GM12878 (cell line): ENCODE measurements at regions not wholly inside any gene's neighbourhood (a gene's known extent, or its start where the extent isn't known, plus 50 kb on each side); places are given as distances from the start of the nearest gene placed in this dataset.

Experiments
- ATAC-seq: fragments of 200-7000 bp; cut with Tn5 transposase; 3 replicates; pipeline ENCODE4 v1.9.1; 2020; ENCODE audit warnings: mild to moderate bottlenecking, moderate library complexity
- BruUV-seq: library from RNA; stranded (reverse); fragments of 400-500 nt; replicated peaks from 2 replicates; lab custom pipeline; 2021; lab: Mats Ljungman, UMichigan
- CTCF ChIA-PET: fragments of 300-600 bp; sonication (Branson Sonifier 250); formaldehyde crosslinking; extraction: SDS; loops from one replicate; lab custom pipeline; 2021; ENCODE audit warnings: inconsistent platforms; lab: Yijun Ruan, JAX
- POLR2A ChIA-PET: fragments of 350-600 bp; formaldehyde crosslinking; extraction: SDS; loops from one replicate; lab custom pipeline; 2021; ENCODE audit warnings: inconsistent platforms; lab: Charles Lee
- RAD21 ChIA-PET: fragments of 300-600 bp; sonication (Branson Sonifier 250); formaldehyde crosslinking; loops from one replicate; lab custom pipeline; 2023; ENCODE audit warnings: antibody characterized with exemption; ENCODE audit not compliant: unreplicated experiment; lab: Charles Lee
- SMC1A ChIA-PET: fragments of 300-600 bp; sonication (Branson Sonifier 250); formaldehyde crosslinking; loops from one replicate; lab custom pipeline; 2023; ENCODE audit not compliant: unreplicated experiment, uncharacterized antibody; lab: Charles Lee
- DNase-seq: peaks from one replicate; pipeline ENCODE4 v3.0.0-alpha.2; 2011; ENCODE audit warnings: low read depth, low spot score
- FAIRE-seq: peaks from 3 replicates; lab custom pipeline; 2011; peaks lifted over from hg19 to GRCh38; lab: Jason Lieb, UNC
- H2AFZ ChIP-seq: 2 replicates; pipeline ENCODE4 v1.6.0; 2011; ENCODE audit warnings: low read depth, low read length, control low read depth; ENCODE audit not compliant: control insufficient read depth
- H3K27ac ChIP-seq: 2 replicates; pipeline ENCODE4 v1.5.1; 2011; ENCODE audit warnings: control low read depth; ENCODE audit not compliant: control insufficient read depth, insufficient read depth
- H3K27me3 ChIP-seq, 2 experiments: replicated peaks in 1 of 2; 2 replicates each; pipeline versions ENCODE4 v1.6.0 to v1.6.1; 2011; ENCODE audit warnings: low read length in 1 of 2; ENCODE audit not compliant: control insufficient read depth in 2 of 2, insufficient read depth in 2 of 2
- H3K36me3 ChIP-seq, 2 experiments: 2 replicates each; pipeline ENCODE4 v1.5.1; 2011; ENCODE audit warnings: low read length in 1 of 2; ENCODE audit not compliant: control insufficient read depth in 2 of 2, insufficient read depth in 2 of 2
- H3K4me1 ChIP-seq: 2 replicates; pipeline ENCODE4 v1.6.1; 2011; ENCODE audit warnings: mild to moderate bottlenecking, low read length, moderate library complexity, mixed read lengths; ENCODE audit not compliant: control insufficient read depth, insufficient read depth
- H3K4me2 ChIP-seq: 2 replicates; pipeline ENCODE4 v1.6.0; 2011; ENCODE audit warnings: control low read depth; ENCODE audit not compliant: control insufficient read depth, insufficient read depth
- H3K4me3 ChIP-seq: fragments of 200-600 bp; sonication (generic); 2 replicates; pipeline ENCODE4 v1.5.1; 2016
- H3K79me2 ChIP-seq: 2 replicates; pipeline ENCODE4 v1.6.0; 2011; ENCODE audit warnings: low read length; ENCODE audit not compliant: control insufficient read depth, insufficient read depth
- H3K9ac ChIP-seq: 2 replicates; pipeline ENCODE4 v1.8.0; 2011; ENCODE audit warnings: low read length, control low read depth, mixed read lengths; ENCODE audit not compliant: control insufficient read depth, insufficient read depth
- H3K9me3 ChIP-seq: replicated peaks from 3 replicates; pipeline ENCODE4 v1.5.1; 2011; ENCODE audit warnings: mild to moderate bottlenecking, low read length; ENCODE audit not compliant: control insufficient read depth, insufficient read depth
- H4K20me1 ChIP-seq: 2 replicates; pipeline ENCODE4 v1.6.0; 2011; ENCODE audit not compliant: control insufficient read depth, insufficient read depth
- CHD2 ChIP-seq: IDR thresholded peaks from 2 replicates; pipeline ENCODE4 v1.6.1; 2011; ENCODE audit warnings: low read depth, low read length, improper control_type of control experiment, borderline replicate concordance
- HDAC2 ChIP-seq: fragments of 200-600 bp; sonication (generic); IDR thresholded peaks from 2 replicates; pipeline ENCODE4 v1.6.1; 2017
- IKZF1 ChIP-seq: fragments of 450-650 bp; conservative IDR thresholded peaks from 2 replicates; pipeline ENCODE4 v1.6.1; 2017; ENCODE audit warnings: antibody characterized with exemption, mild to moderate bottlenecking
- MTA2 ChIP-seq: fragments of 450-650 bp; IDR thresholded peaks from 2 replicates; pipeline ENCODE4 v1.6.1; 2016; ENCODE audit warnings: low read depth, mild to moderate bottlenecking, moderate library complexity
- NFYA ChIP-seq: IDR thresholded peaks from 2 replicates; pipeline ENCODE4 v1.6.1; 2011; ENCODE audit warnings: low read depth, mild to moderate bottlenecking, low read length, improper control_type of control experiment, borderline replicate concordance
- NKRF ChIP-seq: fragments of 450-650 bp; conservative IDR thresholded peaks from 2 replicates; pipeline ENCODE4 v1.6.1; 2017; ENCODE audit warnings: mild to moderate bottlenecking, moderate library complexity
- NR2C2 ChIP-seq: IDR thresholded peaks from 2 replicates; pipeline ENCODE4 v1.6.1; 2011; ENCODE audit warnings: borderline replicate concordance, low read depth; ENCODE audit not compliant: control insufficient read depth, insufficient read length
- PML ChIP-seq: IDR thresholded peaks from 2 replicates; pipeline ENCODE4 v1.6.1; 2012; ENCODE audit warnings: low read length, inconsistent platforms
- POU2F2 ChIP-seq: IDR thresholded peaks from 3 replicates; pipeline ENCODE4 v1.6.1; 2011; ENCODE audit warnings: low read depth, mild to moderate bottlenecking, low read length, borderline replicate concordance
- RUNX3 ChIP-seq: IDR thresholded peaks from 2 replicates; pipeline ENCODE4 v1.6.1; 2012; ENCODE audit warnings: low read length, inconsistent platforms
- SMARCA5 ChIP-seq: fragments of 450-650 bp; IDR thresholded peaks from 2 replicates; pipeline ENCODE4 v1.6.1; 2017; ENCODE audit warnings: mild to moderate bottlenecking
- STAT1 ChIP-seq: fragments of 450-650 bp; conservative IDR thresholded peaks from 2 replicates; pipeline ENCODE4 v1.6.1; 2014; ENCODE audit warnings: antibody characterized with exemption, mild to moderate bottlenecking
- ZNF207 ChIP-seq: fragments of 450-650 bp; IDR thresholded peaks from 2 replicates; pipeline ENCODE4 v1.6.1; 2014; ENCODE audit warnings: antibody characterized with exemption, mild to moderate bottlenecking, borderline replicate concordance
- WGBS: methylation state at CpG from one replicate; pipeline ENCODE4 v1.1.6; 2016; ENCODE audit warnings: low lambda C conversion rate; ENCODE audit not compliant: insufficient replicate concordance, insufficient coverage; ENCODE audit errors: missing lambda C conversion rate; 5-methylcytosine and 5-hydroxymethylcytosine counted together
- in situ Hi-C: fragments of 300-500 bp; cut with MboI; formaldehyde crosslinking; loops from 9 replicates; pipeline ENCODE4 v1.14.3; 2018; ENCODE audit warnings: mixed read lengths
- intact Hi-C: fragments of 100-400 bp; cut with micrococcal nuclease; formaldehyde crosslinking; loops from one replicate; pipeline ENCODE4 v1.14.2; 2022; ENCODE audit not compliant: unreplicated experiment

GRCh38 chr5:124053340-124053739 lies 541.4 kb downstream of the CSNK1G3 start:
- ATAC-seq, result no peak
- in situ Hi-C loops, result no loop called here

More at GRCh38 chr5:124053340-124053739, 541.4 kb downstream of the CSNK1G3 start:
- no peak overlapping the region for H3K4me3 ChIP-seq
- 40% methylated on average over 2 of the region's 2 CpGs for WGBS
- intact Hi-C loops, result loop anchor here (10.0 kb wide), 2 partner anchors 389 to 591 kb away; no protein-coding TSS in a partner anchor
- H2AFZ ChIP-seq, result no peak overlapping the region
- H3K36me3 ChIP-seq, result no peaks in the 10 kb centered on the region
- H3K9me3 ChIP-seq, result peaks cover 4% of the 10 kb centered on the region; the same call in 2 of the 3 replicates
- H3K27me3 ChIP-seq, result no peaks in the 10 kb centered on the region
- H3K4me1 ChIP-seq, result peaks cover 37% of the 10 kb centered on the region
- no peaks in the 10 kb centered on the region for H3K79me2 ChIP-seq
- TF ChIP-seq SMARCA5 (no peak), POU2F2 (no peak), NFYA (no peak), RUNX3 (no peak), STAT1 (no peak), HDAC2 (no peak), ZNF207 (no peak), NKRF (no peak), IKZF1 (no peak), MTA2 (no peak), PML (no peak), NR2C2 (no peak), CHD2 (no peak)
- no peak overlapping the region for H3K9ac ChIP-seq
- CTCF ChIA-PET, result interaction anchor here (1.6 to 2.5 kb wide), 2 partner anchors 10 to 11 kb away, joined by 4 to 9 read pairs; no protein-coding TSS in a partner anchor
- BruUV-seq, result no TSS peak
- no peaks in the 10 kb centered on the region for H4K20me1 ChIP-seq
- SMC1A ChIA-PET, result interaction anchor here (1.3 to 1.5 kb wide), 2 partner anchors 21 to 40 kb away, joined by 3 to 4 read pairs; no protein-coding TSS in a partner anchor
- H3K27ac ChIP-seq, result no peak overlapping the region
- FAIRE-seq, result no peak
- no peak for DNase-seq
- RAD21 ChIA-PET, result interaction anchor here (2.7 kb wide), 1 partner anchor 18 kb away, joined by 14 read pairs; no protein-coding TSS in a partner anchor
- H3K4me2 ChIP-seq, result no peak overlapping the region
- POLR2A ChIA-PET, result interaction anchor here (1.6 kb wide), 1 partner anchor 19 kb away, joined by 4 read pairs; no protein-coding TSS in a partner anchor
